ENCODE measurements at regions not wholly inside any gene's neighbourhood (a gene's known extent, or its start where the extent isn't known, plus 50 kb on each side); places are given as distances from the start of the nearest gene placed in this dataset.

DNA sequence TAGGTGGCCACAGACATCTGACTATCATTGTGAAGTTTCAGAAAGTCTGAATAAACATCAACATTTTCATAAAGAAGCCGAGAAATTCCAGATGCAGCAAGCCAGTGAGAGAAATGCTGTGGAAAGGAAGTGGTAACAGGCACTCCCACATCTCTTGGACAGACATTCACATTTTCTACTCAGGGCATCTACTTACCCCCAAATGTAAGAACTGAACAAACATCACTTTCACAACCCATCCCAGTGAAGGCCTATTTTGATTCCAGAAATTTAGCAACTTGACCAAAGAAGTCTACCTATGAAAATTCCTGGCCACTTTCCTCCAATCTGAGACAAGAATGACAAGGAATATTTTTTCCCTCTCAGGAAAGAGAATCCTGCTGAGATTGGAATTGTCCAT is 224.8 kb upstream of the DCBLD2 start:
- DNase-seq (ENCODE audit: low spot score), result no peak

DNA sequence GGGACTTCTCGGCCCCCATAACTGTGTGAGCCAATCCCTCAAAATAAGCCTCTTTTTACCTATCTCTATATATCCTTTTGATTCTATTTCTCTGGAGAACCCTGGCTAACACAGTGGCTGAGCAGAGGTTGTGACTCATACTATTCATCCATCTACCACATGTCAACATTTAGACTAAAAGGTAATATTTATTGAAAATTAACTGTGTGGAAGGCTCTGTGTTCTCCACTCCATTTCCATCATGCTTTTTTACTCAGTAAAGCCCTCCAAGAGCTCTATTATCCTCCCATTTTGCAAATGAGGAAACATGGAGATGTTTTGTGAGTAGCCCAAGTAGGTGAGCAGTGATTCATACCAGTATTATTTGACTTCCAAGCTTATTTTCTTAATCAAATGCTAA is 217.9 kb upstream of the DCBLD2 start:
- DNase-seq (ENCODE audit: low spot score), result no peak

DNA sequence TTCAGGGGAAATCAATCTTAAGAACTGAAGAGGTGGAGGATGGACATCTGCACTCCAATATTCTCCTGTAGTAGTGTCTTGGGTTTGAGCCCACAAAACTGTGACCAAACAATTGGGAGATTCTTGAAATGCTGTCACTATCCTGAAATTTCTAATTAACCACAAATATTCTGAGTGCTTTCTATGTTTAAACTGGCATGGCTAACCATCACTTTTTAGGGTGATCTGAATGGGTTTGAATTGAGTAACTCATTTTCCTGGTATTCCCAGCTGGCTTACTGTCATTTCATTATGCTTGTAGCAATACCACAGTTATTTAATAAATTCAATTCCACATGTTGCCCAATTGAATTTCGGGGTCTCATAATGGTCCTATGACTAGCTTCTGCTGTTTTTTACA is 216.9 kb upstream of the DCBLD2 start:
- DNase-seq (ENCODE audit: low spot score), result no peak

DNA sequence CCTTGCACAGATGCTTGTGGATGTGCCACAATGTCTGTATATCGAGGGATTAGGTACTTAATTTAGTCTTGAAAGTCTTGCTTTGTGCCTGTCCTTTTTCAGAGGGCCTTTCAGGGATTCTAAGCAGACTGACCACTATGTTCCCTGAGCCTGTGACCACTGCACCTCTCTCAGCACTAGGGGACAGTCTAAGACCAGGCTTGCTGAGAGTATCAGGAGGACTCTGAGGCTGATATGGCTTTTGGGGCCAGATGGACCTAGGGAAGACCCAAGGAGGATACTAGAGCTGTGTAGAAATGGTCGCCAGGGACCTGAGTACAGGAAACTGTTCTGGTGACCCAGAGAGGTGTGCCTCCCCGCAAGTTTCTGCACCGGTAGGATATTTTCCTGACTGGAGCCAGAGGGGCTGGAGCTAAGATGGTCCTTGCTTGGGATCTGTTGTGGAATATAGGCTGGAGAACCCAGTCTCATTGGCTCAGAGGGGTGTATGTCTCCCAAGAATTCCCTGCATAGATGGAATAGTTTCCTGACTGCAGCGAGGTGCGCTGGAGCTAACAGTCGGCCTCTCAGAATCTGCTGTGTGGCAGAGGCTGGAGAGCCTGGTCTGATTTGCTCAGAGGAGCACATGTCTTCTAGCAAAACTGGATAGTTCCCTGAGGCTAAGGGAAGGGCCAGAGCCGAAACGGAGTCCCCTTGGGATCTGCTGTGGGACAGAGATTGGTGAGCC is 213.2 kb upstream of the DCBLD2 start:
- DNase-seq (ENCODE audit: low spot score), result peak; percentile 3

DNA sequence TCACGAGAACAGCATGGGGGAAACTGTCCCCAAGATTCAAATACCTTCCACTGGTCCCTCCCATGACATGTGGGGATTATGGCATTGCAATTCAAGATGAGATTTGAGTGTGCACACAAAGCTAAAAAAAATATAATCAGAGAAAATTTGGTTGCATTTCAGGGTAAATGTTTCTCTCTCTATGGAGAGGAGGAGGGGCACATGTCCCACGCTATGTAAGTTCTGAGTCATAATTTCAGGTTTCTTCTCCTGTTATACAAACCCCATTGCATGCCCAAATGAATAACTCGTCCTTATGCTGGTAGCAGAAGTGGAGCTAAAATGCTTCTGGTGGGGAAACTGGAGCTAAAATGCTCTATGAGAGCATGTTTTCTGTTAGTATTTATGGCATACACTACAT is 209.7 kb upstream of the DCBLD2 start:
- DNase-seq (ENCODE audit: low spot score), result no peak

DNA sequence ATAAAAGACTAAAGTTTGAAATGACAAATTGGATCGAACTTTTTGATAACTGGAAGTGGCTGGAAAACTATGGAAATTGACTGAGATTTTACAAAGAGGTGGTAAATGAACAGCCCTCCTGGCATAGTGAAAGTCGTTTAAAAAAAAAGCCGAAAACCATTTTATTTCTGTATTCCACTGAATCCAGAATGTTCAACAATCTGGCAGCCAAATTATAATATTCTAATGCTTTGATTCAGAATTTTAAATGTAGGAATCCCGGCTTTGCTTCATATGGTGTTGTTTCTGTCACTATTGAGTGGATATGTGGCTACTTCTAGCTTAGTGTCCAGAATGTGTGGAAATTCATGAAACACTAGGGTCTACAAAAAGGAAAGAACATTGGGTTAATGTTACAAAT is 208.9 kb upstream of the DCBLD2 start:
- DNase-seq (ENCODE audit: low spot score), result no peak

DNA sequence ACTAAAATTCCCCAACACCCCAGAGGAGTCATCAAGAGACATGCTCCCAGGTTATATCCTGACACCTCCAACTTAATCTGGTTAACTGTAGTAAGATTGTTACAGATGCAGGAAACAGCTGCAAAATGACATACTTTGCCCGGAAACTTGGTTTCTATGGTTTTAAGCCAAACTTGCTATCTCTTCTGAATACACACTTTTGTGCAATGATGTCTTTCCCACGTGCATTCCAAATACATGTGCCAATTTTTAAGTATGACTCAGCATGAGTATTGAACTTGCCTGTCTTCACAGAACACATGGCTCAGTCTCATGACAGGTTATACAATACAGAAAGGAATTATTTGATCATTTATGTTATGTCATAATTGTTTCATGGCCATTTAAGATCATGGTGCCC is 207.0 kb upstream of the DCBLD2 start:
- no peak for DNase-seq (ENCODE audit: low spot score)

DNA sequence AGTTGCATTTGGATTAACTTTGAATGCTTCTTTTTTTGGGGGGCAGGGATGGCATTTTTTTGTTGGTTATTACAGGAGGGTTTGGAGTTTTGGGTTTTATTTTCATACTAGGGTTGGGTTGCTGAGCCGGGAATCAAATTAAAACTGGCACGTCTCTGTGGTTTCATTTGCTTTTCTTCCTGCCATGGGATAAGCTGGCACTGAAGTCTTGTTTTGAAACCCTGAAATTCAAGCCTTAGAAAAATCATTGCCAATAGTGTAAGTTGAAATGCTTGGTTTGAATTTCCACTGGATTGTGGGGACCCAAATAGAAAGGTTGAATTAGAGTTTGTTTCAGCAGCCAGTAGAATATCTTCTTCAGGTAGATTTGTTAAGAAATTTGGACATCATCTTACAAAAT is 193.1 kb upstream of the DCBLD2 start:
- DNase-seq (ENCODE audit: low spot score), result no peak

DNA sequence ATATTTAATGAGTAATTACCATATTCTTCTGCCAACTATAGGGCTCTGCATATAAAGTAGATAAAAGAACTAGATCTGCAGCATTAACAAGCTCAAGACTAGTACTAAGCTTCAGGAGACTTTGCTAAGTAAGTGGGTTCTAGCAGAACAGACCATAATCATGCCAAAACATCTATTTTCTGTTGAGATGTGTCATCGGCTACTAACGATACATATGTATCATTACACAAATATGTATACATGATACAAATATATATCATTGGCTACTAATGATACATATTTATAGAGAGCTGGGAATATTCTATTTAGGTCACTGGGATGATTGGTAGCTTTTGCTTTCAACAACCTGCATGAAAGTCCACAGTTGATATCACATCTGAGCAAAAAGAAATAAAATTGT is 185.8 kb upstream of the DCBLD2 start:
- DNase-seq (ENCODE audit: low spot score), result no peak

DNA sequence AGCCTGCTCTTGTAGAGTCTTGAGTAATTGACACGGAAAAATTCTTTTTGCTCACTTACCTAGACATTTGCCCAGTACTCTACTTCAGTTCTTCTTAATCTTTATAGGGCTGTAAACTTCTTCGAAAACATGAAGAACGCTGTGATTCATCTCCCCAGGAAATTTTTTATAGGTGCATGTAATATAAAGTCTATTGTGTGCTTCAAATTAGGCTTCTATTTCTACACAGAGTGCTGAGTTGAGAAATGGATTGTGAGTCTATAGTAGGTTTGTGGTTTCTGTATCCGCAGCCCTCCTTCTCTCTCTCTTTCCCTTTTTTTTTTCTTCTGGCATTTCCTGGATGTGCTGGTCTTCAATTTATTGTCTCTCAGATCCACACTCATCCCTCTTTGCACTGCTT is 183.3 kb upstream of the DCBLD2 start:
- no peak for DNase-seq (ENCODE audit: low spot score)

DNA sequence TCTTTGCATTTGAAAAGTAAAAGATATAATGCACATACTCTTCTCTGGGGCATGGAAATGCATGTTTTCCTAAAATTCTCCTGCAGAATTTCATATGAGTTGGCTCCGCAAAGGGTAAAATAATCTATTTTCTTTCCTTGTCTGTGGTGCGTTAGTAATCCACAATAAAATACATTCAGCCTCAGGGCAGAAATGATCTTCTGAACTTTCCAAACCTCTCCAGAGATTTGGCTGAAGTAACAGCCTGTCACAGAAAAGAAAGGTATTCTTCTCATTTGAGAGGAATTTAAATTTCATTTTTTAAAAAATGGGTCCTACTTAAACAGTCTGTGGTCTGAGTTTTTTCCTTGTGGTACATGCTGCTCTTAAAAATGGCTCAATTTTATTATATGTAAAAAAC is 182.7 kb upstream of the DCBLD2 start:
- no peak for DNase-seq (ENCODE audit: low spot score)

DNA sequence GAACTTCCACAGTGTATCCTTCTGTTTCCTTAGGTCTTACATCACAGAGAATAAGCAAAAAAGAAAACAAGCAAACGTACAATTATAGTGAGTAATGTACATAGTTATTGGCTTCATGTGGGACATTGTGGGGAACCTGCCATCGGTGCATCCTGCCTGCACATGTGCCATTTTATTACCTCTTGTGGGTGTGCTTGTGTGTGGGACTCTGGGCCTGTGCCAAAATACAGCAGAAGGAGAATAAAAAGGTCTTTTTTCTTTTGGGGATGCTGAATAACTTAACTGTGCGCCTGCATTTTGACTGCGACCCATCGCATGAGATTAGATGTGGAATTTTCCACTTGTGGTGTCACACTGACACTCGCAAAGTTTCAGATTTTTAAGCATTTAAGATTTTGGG is 169.6 kb upstream of the DCBLD2 start:
- DNase-seq (ENCODE audit: low spot score), result no peak

DNA sequence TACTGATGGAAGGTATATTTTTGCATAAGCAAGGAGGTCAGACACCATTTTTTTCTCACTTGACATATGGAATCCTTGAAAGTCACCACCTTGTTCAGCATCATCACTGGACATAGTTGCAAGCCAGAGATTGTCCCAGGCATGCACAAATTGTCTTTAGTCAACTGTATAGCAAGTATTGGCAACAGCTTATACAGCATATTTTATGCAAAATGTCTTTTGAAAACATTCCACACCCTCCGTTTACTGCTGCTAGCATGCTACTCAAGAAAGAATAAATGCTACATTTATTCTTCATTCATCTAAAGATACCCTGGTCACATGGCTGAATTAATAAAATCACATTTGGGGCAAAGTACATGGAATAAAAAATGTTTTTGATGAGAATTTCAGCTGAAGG is 168.5 kb upstream of the DCBLD2 start:
- DNase-seq (ENCODE audit: low spot score), result no peak

DNA sequence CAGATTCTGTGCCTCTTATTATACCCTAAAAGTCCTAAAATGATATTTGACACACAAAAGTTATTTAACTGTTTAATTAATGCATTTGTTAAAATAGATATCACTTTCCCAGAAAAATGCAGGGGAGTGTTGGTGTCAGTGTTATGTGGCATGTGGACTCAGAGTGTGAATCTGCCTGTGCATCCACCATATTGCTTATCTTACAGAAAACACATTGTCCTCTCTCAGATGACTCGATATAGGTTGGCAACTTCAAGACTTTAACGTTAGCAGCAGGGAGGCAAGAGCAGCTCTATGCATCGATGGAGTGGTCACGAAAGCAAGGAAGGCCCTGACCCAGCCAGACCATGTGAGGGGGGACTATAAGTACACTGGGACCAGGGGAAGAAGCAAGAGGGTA is 165.4 kb upstream of the DCBLD2 start:
- DNase-seq (ENCODE audit: low spot score), result no peak

DNA sequence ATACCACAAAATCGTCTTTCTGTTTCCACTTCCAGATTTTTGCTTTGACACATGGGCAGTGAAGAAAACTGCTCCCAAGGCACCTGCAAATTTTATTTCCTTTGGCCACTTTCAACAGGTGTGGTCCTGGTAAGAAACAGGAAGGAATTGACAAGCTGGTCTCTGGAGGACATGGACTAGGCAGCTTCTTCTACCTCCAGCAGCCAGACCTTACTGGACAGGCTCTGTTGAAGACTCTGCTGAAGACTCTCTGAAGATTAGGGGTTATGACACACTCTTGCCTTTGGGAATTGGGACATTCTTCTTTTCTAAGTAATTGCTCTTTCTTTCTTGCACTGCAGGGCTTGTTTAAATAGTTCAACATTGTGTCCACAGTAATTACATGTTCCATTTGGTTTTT is 147.7 kb upstream of the DCBLD2 start:
- DNase-seq (ENCODE audit: low spot score), result no peak

DNA sequence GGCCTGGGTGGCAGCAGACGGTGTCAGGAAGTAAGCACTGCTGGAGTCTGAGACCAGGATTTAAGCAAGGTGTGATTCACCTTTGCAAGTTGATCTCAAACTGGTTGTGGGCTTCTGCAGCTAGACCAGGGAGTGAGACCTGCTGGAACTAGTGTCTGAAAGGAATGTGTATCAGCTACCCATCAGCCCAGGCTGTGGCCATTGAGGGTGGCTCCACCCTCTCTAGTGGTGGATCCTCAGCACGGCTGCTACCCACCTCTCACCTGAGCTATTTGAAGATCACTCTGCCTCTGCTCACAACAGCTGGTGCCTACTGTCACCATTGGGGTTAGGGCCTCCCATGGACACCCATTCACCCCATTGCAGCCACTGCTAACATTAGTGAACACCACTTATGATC is 140.3 kb upstream of the DCBLD2 start:
- DNase-seq (ENCODE audit: low spot score), result no peak

DNA sequence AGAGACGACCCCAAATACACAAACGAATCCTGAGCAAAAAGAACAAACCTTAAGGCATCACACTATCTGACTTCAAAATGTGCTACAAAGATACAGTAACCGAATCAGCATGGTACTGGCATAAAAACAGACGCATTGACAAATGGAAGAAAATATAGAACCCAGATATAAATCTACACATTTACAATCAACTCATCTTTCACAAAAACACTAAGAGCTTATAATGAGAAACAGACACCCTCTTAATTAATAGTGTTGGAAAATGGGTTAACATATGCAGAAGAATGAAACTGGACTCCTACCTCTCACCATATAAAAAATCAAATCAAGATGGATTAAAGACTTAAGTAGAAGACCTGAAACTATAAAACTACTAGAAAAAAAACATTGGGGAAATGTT is 130.3 kb upstream of the DCBLD2 start:
- DNase-seq (ENCODE audit: low spot score), result peak; percentile 66

DNA sequence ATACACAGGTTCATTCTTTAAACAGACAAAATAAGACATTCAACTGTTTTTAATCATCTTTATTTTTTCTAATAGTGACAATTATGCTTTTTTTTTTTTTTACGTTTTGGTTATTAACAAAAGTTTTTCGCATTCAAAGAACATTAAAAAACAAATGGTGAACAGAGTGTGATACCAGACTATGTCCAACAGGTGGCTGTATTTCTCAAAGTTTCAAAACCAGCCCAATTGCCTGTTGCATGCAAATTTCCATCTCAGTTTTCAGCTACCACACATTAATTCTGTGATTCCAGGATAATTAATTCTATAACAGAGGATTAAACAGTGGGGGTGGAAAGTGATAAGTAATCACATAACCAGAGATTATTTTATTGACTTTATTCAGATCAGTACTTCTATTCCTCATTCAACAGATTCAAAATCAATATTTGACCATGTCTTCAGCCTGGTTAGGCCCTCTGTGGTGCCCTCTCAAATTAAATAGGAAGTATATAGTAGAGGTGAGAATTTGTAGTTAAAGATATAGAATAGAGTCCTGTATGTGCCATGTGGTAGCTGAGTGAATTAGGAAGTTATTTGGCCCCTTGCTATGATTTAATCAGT is 122.2 kb upstream of the DCBLD2 start:
- peak; percentile 26 for DNase-seq (ENCODE audit: low spot score)

DNA sequence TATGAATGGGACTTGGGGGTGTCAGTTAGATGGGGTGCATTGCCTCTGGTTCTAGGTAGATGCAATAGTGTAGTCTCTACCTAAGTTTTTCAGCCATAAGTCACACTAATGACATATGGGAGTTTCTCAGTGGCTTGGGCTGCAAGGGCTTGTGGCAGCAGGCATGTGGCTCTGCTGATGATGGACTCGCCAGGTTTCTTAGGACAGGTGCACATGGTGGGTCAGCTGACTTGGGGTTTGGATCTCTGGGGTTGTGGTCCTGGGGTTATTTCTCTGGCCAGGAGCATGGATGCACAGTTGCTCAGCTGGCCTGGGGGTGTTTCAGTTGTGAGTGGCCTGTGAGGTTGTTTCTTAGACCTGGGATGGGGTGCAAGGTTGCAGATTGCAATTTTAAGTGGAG is 120.0 kb upstream of the DCBLD2 start:
- no peak for DNase-seq (ENCODE audit: low spot score)

DNA sequence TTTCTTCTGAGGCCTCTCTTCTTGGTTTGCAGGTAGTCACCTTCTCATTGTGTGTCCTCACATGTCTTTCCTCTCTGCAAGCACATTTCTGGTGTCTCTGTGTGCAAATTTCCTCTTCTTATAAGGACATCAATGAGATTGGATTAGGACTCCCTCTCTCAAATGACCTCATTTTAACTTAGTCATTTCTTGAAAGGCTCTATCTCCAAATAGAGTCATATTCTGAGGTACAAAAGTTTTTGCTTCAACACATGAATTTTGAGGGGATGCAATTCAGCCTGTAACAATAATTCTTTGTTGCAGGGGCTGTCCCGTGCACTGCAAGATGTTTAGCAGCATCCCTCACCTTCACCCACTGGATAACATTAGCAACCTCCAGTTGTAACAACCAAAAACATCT is 115.0 kb upstream of the DCBLD2 start:
- DNase-seq (ENCODE audit: low spot score), result no peak

DNA sequence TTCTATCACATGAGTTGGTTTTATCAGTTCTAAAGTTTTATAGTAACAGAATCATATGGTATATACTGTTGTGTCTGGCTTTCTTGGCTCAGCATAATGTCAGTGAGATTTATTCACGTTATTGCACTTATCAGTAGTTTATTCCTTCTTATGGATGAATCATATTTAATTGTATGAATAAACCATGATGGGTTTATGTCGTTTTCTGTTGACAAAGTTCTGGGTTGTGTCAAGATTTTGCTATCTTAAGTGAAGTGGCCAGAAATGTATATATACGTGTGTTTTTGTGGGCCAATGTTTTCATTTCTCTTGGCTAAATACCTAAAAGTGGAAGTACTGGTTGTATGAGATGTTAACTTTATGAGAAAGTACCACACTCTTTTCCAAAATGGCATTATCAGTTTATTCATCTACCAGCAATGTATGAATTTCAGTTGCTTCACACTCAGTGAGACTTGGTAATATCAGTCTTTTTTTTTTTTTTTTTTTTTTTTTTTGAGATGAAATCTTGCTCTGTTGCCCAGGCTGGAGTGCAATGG is 112.4 kb upstream of the DCBLD2 start:
- DNase-seq (ENCODE audit: low spot score), result no peak

DNA sequence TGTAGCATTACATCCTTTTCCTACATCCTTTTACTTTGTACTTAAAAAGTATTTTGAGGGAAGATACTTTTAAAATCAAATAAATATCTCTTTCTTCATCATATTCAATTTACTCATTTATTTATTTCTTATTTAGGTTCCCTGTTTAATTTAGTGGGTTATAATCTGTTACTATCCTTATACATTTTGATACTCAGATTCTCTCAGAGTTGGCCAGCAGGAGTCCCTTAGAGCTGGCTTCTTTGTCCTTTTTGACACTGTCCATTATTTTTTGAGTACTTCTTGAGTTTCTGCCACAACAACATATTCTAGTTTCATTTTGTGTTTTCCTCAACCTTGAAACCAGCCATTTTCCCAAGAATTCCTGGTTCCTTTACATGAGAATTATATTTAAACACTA is 111.6 kb upstream of the DCBLD2 start:
- DNase-seq (ENCODE audit: low spot score), result no peak

DNA sequence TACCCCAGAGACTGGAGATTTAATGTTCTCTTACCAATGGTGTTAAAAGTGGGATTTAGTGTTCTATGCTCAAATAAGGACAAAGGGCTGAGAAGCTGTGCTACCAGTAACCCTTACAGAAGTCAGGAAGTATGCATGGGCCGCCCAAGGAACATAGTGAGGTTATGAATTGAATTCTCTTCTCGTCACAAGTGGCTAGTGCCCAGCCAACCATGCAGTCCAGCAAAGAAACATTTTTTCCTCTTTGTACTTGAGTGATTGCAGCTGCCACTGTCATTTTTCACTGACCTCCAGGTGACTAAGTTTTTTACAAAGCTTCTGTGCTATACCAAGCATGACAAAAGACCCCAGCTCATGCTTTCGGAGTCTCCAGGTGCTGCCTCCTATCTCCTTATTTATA is 110.6 kb upstream of the DCBLD2 start:
- DNase-seq (ENCODE audit: low spot score), result peak; percentile 44

DNA sequence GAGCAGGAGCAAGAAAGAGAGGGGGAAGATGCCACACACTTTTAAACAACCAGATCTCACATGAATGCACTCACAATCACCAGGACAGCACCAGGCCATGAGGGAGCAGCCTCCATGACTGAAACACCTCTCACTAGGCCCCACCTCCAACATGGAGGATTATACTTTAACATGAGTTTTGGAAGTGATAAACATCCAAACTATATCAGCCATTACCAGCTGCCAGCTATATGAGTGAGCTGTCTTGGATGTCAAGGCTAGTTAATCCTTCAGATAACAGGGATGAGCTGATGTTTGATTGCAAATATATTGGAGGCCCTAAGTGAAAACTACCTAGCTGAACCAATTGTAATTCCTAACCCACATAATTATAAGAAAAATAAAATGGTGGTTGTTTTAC is 108.4 kb upstream of the DCBLD2 start:
- DNase-seq (ENCODE audit: low spot score), result no peak

Data from SK-N-DZ (cell line).